ENCODE measurements at regions not wholly inside any gene's neighbourhood (a gene's known extent, or its start where the extent isn't known, plus 50 kb on each side); places are given as distances from the start of the nearest gene placed in this dataset.

GRCh38 chr2:21856708-21857107 lies 732.9 kb downstream of the TDRD15 start:
- no peaks in the 10 kb centered on the region for H3K27me3 ChIP-seq (ENCODE audit: insufficient read depth, low read length)
- peaks cover 3 to 9% of the 10 kb centered on the region in 2 experiments; a peak in 3 of 4 replicates for H3K9me3 ChIP-seq (ENCODE audit: control insufficient read depth in 1 of 2, insufficient read depth in 1 of 2, low read depth in 1 of 2, low read length in 2 of 2)
- DNase-seq (ENCODE audit: low read depth, low spot score) (no peak), ATAC-seq (no peak)
- H3K79me2 ChIP-seq (ENCODE audit: insufficient read depth, low read length): no peaks in the 10 kb centered on the region
- H3K4me2 ChIP-seq (ENCODE audit: low read length): no peak overlapping the region
- no peaks in the 10 kb centered on the region for H4K20me1 ChIP-seq (ENCODE audit: insufficient read depth)
- ChIA-PET POLR2A (no interaction called here), CTCF (no interaction called here), RAD21 (ENCODE audit: low non-redundant PET in 1 of 2, low total read pairs in 2 of 2, uncharacterized antibody in 2 of 2, unreplicated experiment in 2 of 2) (no interaction called here)
- no TSS peak for BruUV-seq (replicated peaks)
- no peak overlapping the region for H3K4me3 ChIP-seq (replicated peaks in 1 of 2; ENCODE audit: low read depth in 1 of 2, low read length in 2 of 2)
- H3K27ac ChIP-seq (ENCODE audit: low read depth, low read length): no peak overlapping the region
- intact Hi-C loops (cut with micrococcal nuclease): no loop called here
- H3K9ac ChIP-seq (ENCODE audit: low read length): no peak overlapping the region
- H2AFZ ChIP-seq (ENCODE audit: low read depth, low read length, poor library complexity, severe bottlenecking): no peak overlapping the region
- TF ChIP-seq FOSL1 (IDR thresholded peaks at IDR 0.05; ENCODE audit: low read depth) (no peak), ZBTB33 (IDR thresholded peaks at IDR 0.05; ENCODE audit: extremely low read depth, insufficient replicate concordance, low read length) (no peak), EGR1 (IDR thresholded peaks at IDR 0.05; ENCODE audit: low read depth) (no peak), POLR2A (IDR thresholded peaks at IDR 0.05; ENCODE audit: borderline replicate concordance, extremely low read depth, insufficient read depth, insufficient read length) (no peak), RAD21 (IDR thresholded peaks at IDR 0.05; ENCODE audit: low read depth) (no peak), JUND (IDR thresholded peaks at IDR 0.05) (no peak), MAX (IDR thresholded peaks at IDR 0.05) (no peak), SP1 (IDR thresholded peaks at IDR 0.05; ENCODE audit: low read depth) (no peak), SRF (IDR thresholded peaks at IDR 0.05; ENCODE audit: low read depth) (no peak), YY1 (IDR thresholded peaks at IDR 0.05; ENCODE audit: extremely low read depth, insufficient replicate concordance, low read depth, low read length) (no peak), ELF1 (IDR thresholded peaks at IDR 0.05; ENCODE audit: borderline replicate concordance, low read depth) (no peak), ZFX (IDR thresholded peaks at IDR 0.05) (no peak), EZH2phosphoT487 (IDR thresholded peaks at IDR 0.05; ENCODE audit: borderline replicate concordance) (no peak), TCF7L2 (IDR thresholded peaks at IDR 0.05; ENCODE audit: borderline replicate concordance, extremely low read depth, insufficient read depth, insufficient read length) (no peak), REST (IDR thresholded peaks at IDR 0.05; ENCODE audit: low read depth) (no peak), ZNF274 (IDR thresholded peaks at IDR 0.05; ENCODE audit: low read depth, low read length) (no peak), CEBPB (IDR thresholded peaks at IDR 0.05; ENCODE audit: low read depth) (no peak), CBX3 (IDR thresholded peaks at IDR 0.05; ENCODE audit: low read depth) (no peak)
- TF ChIP-seq, protein P1, sequence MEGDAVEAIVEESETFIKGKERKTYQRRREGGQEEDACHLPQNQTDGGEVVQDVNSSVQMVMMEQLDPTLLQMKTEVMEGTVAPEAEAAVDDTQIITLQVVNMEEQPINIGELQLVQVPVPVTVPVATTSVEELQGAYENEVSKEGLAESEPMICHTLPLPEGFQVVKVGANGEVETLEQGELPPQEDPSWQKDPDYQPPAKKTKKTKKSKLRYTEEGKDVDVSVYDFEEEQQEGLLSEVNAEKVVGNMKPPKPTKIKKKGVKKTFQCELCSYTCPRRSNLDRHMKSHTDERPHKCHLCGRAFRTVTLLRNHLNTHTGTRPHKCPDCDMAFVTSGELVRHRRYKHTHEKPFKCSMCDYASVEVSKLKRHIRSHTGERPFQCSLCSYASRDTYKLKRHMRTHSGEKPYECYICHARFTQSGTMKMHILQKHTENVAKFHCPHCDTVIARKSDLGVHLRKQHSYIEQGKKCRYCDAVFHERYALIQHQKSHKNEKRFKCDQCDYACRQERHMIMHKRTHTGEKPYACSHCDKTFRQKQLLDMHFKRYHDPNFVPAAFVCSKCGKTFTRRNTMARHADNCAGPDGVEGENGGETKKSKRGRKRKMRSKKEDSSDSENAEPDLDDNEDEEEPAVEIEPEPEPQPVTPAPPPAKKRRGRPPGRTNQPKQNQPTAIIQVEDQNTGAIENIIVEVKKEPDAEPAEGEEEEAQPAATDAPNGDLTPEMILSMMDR (IDR thresholded peaks at IDR 0.05 in 2 of 3, conservative IDR thresholded peaks at IDR 0.05 in 1 of 3; ENCODE audit: borderline replicate concordance in 1 of 3, insufficient read depth in 1 of 3, low read depth in 2 of 3, low read length in 2 of 3): no peak
- no peaks in the 10 kb centered on the region for H3K9me2 ChIP-seq (ENCODE audit: insufficient read depth)
- no peaks in the 10 kb centered on the region for H3K4me1 ChIP-seq (ENCODE audit: control insufficient read depth in 1 of 2, insufficient read depth in 2 of 2, low read length in 2 of 2)
- H3K36me3 ChIP-seq (ENCODE audit: control insufficient read depth in 1 of 2, insufficient read depth in 2 of 2, low read length in 2 of 2): no peaks in the 10 kb centered on the region
